NB4 (cell line): ENCODE measurements at regions not wholly inside any gene's neighbourhood (a gene's known extent, or its start where the extent isn't known, plus 50 kb on each side); places are given as distances from the start of the nearest gene placed in this dataset.

Source experiments
- CTCF ChIP-seq: IDR thresholded peaks from one replicate; pipeline ENCODE4 v1.5.1; 2012; ENCODE audit warnings: low read depth, low read length
- POLR2A ChIP-seq: IDR thresholded peaks from 2 replicates; pipeline ENCODE4 v1.6.1; 2011; ENCODE audit warnings: mild to moderate bottlenecking; ENCODE audit not compliant: insufficient read length; ENCODE audit errors: extremely low read depth

- TF ChIP-seq CTCF (no peak), POLR2A (no peak)
These were observed 327.5 kb upstream of the FGF16 start for GRCh38 chrX:77119706-77120105.
